ENCODE measurements at regions not wholly inside any gene's neighbourhood (a gene's known extent, or its start where the extent isn't known, plus 50 kb on each side); places are given as distances from the start of the nearest gene placed in this dataset.

DNA sequence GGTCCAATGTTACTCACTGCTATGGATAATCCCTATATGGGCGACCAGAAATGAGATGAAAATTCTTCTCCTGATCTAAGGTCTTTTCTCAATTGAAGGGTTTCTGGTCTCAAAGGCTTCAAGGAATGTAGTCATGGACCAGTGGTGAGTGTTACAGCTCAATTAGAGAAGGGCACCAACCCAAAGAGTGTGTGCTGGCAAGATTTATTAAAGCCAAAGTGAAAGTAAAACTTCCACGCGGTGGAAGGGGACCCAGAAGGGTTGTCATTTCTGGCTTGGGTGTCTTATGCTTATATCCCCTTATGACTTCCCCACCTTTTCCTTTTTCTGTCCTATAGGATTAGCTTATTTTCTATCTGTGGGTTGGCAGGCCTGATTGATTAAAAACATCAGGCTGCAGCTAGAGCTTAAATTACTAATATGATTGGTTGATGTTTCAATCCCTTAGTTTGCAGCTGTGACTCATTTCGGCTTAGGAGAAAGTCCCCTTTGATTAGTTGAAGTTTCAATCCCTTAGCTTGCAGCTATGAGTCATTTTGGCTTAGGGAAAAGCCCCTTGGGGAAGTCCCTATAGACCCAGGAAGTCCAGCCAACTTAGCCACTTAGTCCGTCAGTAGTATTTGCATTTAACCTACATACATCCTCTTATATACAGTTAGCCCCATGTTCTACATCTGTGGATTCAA lies 179.5 kb upstream of the NLGN4Y start:
- no peaks in the 10 kb centered on the region for H3K36me3 ChIP-seq (replicated peaks in 1 of 2)
- 56 to 65% methylated on average over 5 of the region's 5 CpGs; no CpG with 5 or more reads in 2 of the 4 donors for WGBS, 4 donors
- DNase-seq, result no peak
- intact Hi-C loops (cut with DNase I), result no loop called here
- no peaks in the 10 kb centered on the region for H3K9me3 ChIP-seq (replicated peaks in 1 of 3)
- no peak overlapping the region for H3K27ac ChIP-seq
- TF ChIP-seq POLR2A (IDR thresholded peaks at IDR 0.05), result no peak
- TF ChIP-seq CTCF (IDR thresholded peaks at IDR 0.05), result no peak
- no peak overlapping the region for H3K4me3 ChIP-seq
- H3K27me3 ChIP-seq, result no peaks in the 10 kb centered on the region
- no peaks in the 10 kb centered on the region for H3K4me1 ChIP-seq (replicated peaks in 1 of 2)

GRCh38 chrY:14351590-14351989 lies 172.7 kb upstream of the NLGN4Y start:
- Histone ChIP-seq H3K27ac (no peak overlapping the region), H3K9me3 (replicated peaks in 1 of 3) (no peaks in the 10 kb centered on the region), H3K27me3 (no peaks in the 10 kb centered on the region), H3K4me3 (no peak overlapping the region), H3K4me1 (replicated peaks in 1 of 2) (no peaks in the 10 kb centered on the region), H3K36me3 (replicated peaks in 1 of 2) (no peaks in the 10 kb centered on the region)
- WGBS, 4 donors, result 15 to 18% methylated on average over 1 of the region's 1 CpG; no CpG with 5 or more reads in 2 of the 4 donors
- DNase-seq, result no peak
- intact Hi-C loops (cut with DNase I), result no loop called here
- TF ChIP-seq CTCF (IDR thresholded peaks at IDR 0.05), result no peak
- no peak for TF ChIP-seq POLR2A (IDR thresholded peaks at IDR 0.05)

DNA sequence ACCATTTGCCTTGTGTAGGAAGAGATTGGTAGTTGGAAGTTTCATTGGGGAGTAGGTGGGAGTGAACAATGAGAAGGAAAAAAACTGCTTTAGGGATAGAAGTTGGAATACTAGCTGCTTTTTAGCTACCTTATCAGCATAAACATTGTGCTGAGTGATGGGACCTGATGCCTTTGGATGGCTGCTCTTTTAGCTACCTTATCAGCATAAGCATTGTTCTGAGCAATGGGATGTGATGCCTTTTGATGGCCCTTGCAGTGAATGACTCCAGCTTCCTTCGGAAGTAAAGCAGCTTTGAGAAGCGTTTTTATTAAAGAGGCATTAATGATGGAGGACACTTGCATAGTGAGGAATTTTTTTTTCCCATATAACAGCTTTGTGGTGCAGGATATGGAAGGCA lies 168.2 kb upstream of the NLGN4Y start:
- no peak for DNase-seq

More for the DNA sequence above, 168.2 kb upstream of the NLGN4Y start:
- Histone ChIP-seq H3K36me3 (replicated peaks in 1 of 2) (no peaks in the 10 kb centered on the region), H3K27me3 (no peaks in the 10 kb centered on the region), H3K4me3 (no peak overlapping the region), H3K4me1 (replicated peaks in 1 of 2) (no peaks in the 10 kb centered on the region), H3K9me3 (replicated peaks in 1 of 3) (no peaks in the 10 kb centered on the region), H3K27ac (no peak overlapping the region)
- TF ChIP-seq POLR2A (IDR thresholded peaks at IDR 0.05), result no peak
- no peak for TF ChIP-seq CTCF (IDR thresholded peaks at IDR 0.05)
- intact Hi-C loops (cut with DNase I), result no loop called here
- 60 to 69% methylated on average over 1 to 2 of the region's 2 CpGs; no CpG with 5 or more reads in 2 of the 4 donors for WGBS, 4 donors

All from adrenal gland (tissue), 9 donors.